Caco-2 (cell line): ENCODE measurements at regions not wholly inside any gene's neighbourhood (a gene's known extent, or its start where the extent isn't known, plus 50 kb on each side); places are given as distances from the start of the nearest gene placed in this dataset.
A peak's percentile ranks its signal among the peaks of the same experiment; 100 is the strongest.

Experiments
- BruUV-seq: library from RNA; stranded (reverse); fragments of 400-500 nt; replicated peaks from 2 replicates; lab custom pipeline; 2021; lab: Mats Ljungman, UMichigan
- CTCF ChIA-PET: fragments of 300-600 bp; sonication (Branson Sonifier 250); formaldehyde crosslinking; loops from one replicate; lab custom pipeline; 2022; ENCODE audit warnings: antibody characterized with exemption; lab: Charles Lee
- POLR2A ChIA-PET: fragments of 300-600 bp; sonication (Branson Sonifier 250); formaldehyde crosslinking; loops from one replicate; lab custom pipeline; 2022; ENCODE audit warnings: antibody characterized with exemption; lab: Charles Lee
- DNase-seq, 2 experiments: peaks; one replicate each; pipeline versions ENCODE4 v3.0.0 to v3.0.0-alpha.2; 2020 to 2022
- H3K27me3 ChIP-seq: replicated peaks from 2 replicates; pipeline ENCODE4 v1.6.0; 2011; ENCODE audit warnings: low read length; ENCODE audit not compliant: control insufficient read depth, insufficient read depth
- H3K36me3 ChIP-seq: 2 replicates; pipeline ENCODE4 v1.5.1; 2011; ENCODE audit warnings: low read length; ENCODE audit not compliant: control insufficient read depth, insufficient read depth
- H3K4me1 ChIP-seq: fragments of 250-450 bp; sonication (Bioruptor Pico); 2 replicates; pipeline ENCODE4 v1.5.1; 2020; ENCODE audit warnings: mild to moderate bottlenecking
- H3K4me3 ChIP-seq: 2 replicates; pipeline ENCODE4 v1.5.1; 2011; ENCODE audit warnings: low read depth, mild to moderate bottlenecking, control low read depth, low read length
- H3K9me3 ChIP-seq: fragments of 250-450 bp; sonication (Bioruptor Pico); 2 replicates; pipeline ENCODE4 v1.5.1; 2020; ENCODE audit warnings: mild to moderate bottlenecking, moderate library complexity
- H3K27ac Mint-ChIP-seq: one replicate; pipeline ENCODE4 v1.8.0; 2022; ENCODE audit warnings: mixed read lengths; ENCODE audit not compliant: unreplicated experiment
- H3K27me3 Mint-ChIP-seq: one replicate; pipeline ENCODE4 v1.8.0; 2022; ENCODE audit warnings: mixed read lengths; ENCODE audit not compliant: insufficient read depth, unreplicated experiment
- H3K36me3 Mint-ChIP-seq: one replicate; pipeline ENCODE4 v1.8.0; 2022; ENCODE audit warnings: mild to moderate bottlenecking, mixed read lengths; ENCODE audit not compliant: insufficient read depth, unreplicated experiment
- H3K4me1 Mint-ChIP-seq: one replicate; pipeline ENCODE4 v1.8.0; 2022; ENCODE audit warnings: low read depth, mixed read lengths; ENCODE audit not compliant: unreplicated experiment
- H3K4me3 Mint-ChIP-seq: one replicate; pipeline ENCODE4 v1.8.0; 2022; ENCODE audit warnings: mild to moderate bottlenecking, moderate library complexity, mixed read lengths; ENCODE audit not compliant: unreplicated experiment
- H3K9me3 Mint-ChIP-seq: one replicate; pipeline ENCODE4 v1.8.0; 2022; ENCODE audit warnings: mixed read lengths; ENCODE audit not compliant: unreplicated experiment
- CTCF ChIP-seq, 2 experiments: fragments of 200-600 bp in 1 of 2; IDR thresholded peaks; 1 replicate in 1 of 2; 2 replicates in 1 of 2; pipeline versions ENCODE4 v1.5.1 to v1.8.0; 2011 to 2022; ENCODE audit warnings: antibody characterized with exemption in 1 of 2, control low read depth in 1 of 2, inconsistent platforms in 1 of 2, low read depth in 1 of 2, low read length in 1 of 2, mild to moderate bottlenecking in 1 of 2, moderate library complexity in 1 of 2; ENCODE audit not compliant: insufficient read depth in 1 of 2, severe bottlenecking in 1 of 2, unreplicated experiment in 1 of 2
- intact Hi-C: fragments of 100-400 bp; cut with micrococcal nuclease; formaldehyde crosslinking; loops from one replicate; pipeline ENCODE4 v1.10.0; 2022; ENCODE audit not compliant: unreplicated experiment

GRCh38 chr1:13965770-13966398, 265.9 kb downstream of the PRDM2 start:
- CTCF ChIA-PET = interaction anchor here (0.6 to 0.7 kb wide), 3 partner anchors 48 to 1041 kb away, joined by 3 to 5 read pairs (median 3); no protein-coding TSS in a partner anchor

GRCh38 chr1:13967707-13968106, 267.7 kb downstream of the PRDM2 start:
- POLR2A ChIA-PET = no interaction called here
- CTCF ChIA-PET = no interaction called here
- no peaks in the 10 kb centered on the region for H3K9me3 ChIP-seq
- H3K27ac Mint-ChIP-seq = no peak overlapping the region
- DNase-seq = no peak
- H3K27me3 ChIP-seq = no peaks in the 10 kb centered on the region
- no peaks in the 10 kb centered on the region for H3K36me3 ChIP-seq
- H3K4me1 ChIP-seq = no peaks in the 10 kb centered on the region
- no peak for TF ChIP-seq CTCF (IDR thresholded peaks at IDR 0.05; ENCODE audit: insufficient read depth in 1 of 2, low read depth in 1 of 2, low read length in 1 of 2, severe bottlenecking in 1 of 2, unreplicated experiment in 1 of 2)
- H3K4me1 Mint-ChIP-seq = no peaks in the 10 kb centered on the region
- no peak overlapping the region for H3K4me3 Mint-ChIP-seq
- BruUV-seq = no TSS peak
- H3K27me3 Mint-ChIP-seq = peaks cover 5% of the 10 kb centered on the region
- H3K4me3 ChIP-seq = no peak overlapping the region
- intact Hi-C loops = loop anchor here (5.0 to 10.0 kb wide), 2 partner anchors 1065 to 1137 kb away; no protein-coding TSS in a partner anchor
- no peaks in the 10 kb centered on the region for H3K36me3 Mint-ChIP-seq
- H3K9me3 Mint-ChIP-seq = peaks cover 14% of the 10 kb centered on the region

More at GRCh38 chr1:13965770-13966398, 265.9 kb downstream of the PRDM2 start:
- Mint-ChIP-seq H3K4me3 (no peak overlapping the region), H3K9me3 (peaks cover 11% of the 10 kb centered on the region), H3K27me3 (peaks cover 7% of the 10 kb centered on the region), H3K4me1 (no peaks in the 10 kb centered on the region), H3K27ac (no peak overlapping the region), H3K36me3 (no peaks in the 10 kb centered on the region)
- BruUV-seq = no TSS peak
- no peaks in the 10 kb centered on the region for H3K4me1 ChIP-seq
- POLR2A ChIA-PET = no interaction called here
- H3K27me3 ChIP-seq = no peaks in the 10 kb centered on the region
- TF ChIP-seq CTCF (IDR thresholded peaks at IDR 0.05; ENCODE audit: insufficient read depth in 1 of 2, low read depth in 1 of 2, low read length in 1 of 2, severe bottlenecking in 1 of 2, unreplicated experiment in 1 of 2) = peak; percentile 53 to 58
- no peak overlapping the region for H3K4me3 ChIP-seq
- intact Hi-C loops = loop anchor here (5.0 to 10.0 kb wide), 2 partner anchors 1066 to 1139 kb away; no protein-coding TSS in a partner anchor
- H3K9me3 ChIP-seq = no peaks in the 10 kb centered on the region
- peak; percentile 46 to 55 for DNase-seq
- no peaks in the 10 kb centered on the region for H3K36me3 ChIP-seq

- H3K4me1 Mint-ChIP-seq = no peaks in the 10 kb centered on the region
- CTCF ChIA-PET = no interaction called here
These were observed 268.4 kb downstream of the PRDM2 start for GRCh38 chr1:13968361-13968760.

More at GRCh38 chr1:13968361-13968760, 268.4 kb downstream of the PRDM2 start:
- H3K27me3 ChIP-seq = no peaks in the 10 kb centered on the region
- H3K4me1 ChIP-seq = no peaks in the 10 kb centered on the region
- H3K9me3 ChIP-seq = no peaks in the 10 kb centered on the region
- no peak for TF ChIP-seq CTCF (IDR thresholded peaks at IDR 0.05; ENCODE audit: insufficient read depth in 1 of 2, low read depth in 1 of 2, low read length in 1 of 2, severe bottlenecking in 1 of 2, unreplicated experiment in 1 of 2)
- Mint-ChIP-seq H3K4me3 (no peak overlapping the region), H3K27me3 (peaks cover 4% of the 10 kb centered on the region), H3K9me3 (peaks cover 20% of the 10 kb centered on the region), H3K27ac (no peak overlapping the region), H3K36me3 (no peaks in the 10 kb centered on the region)
- no TSS peak for BruUV-seq
- no peaks in the 10 kb centered on the region for H3K36me3 ChIP-seq
- no peak overlapping the region for H3K4me3 ChIP-seq
- DNase-seq = no peak
- POLR2A ChIA-PET = no interaction called here
- intact Hi-C loops = loop anchor here (5.0 to 10.0 kb wide), 2 partner anchors 1064 to 1136 kb away; no protein-coding TSS in a partner anchor
